ENCODE measurements at regions not wholly inside any gene's neighbourhood (a gene's known extent, or its start where the extent isn't known, plus 50 kb on each side); places are given as distances from the start of the nearest gene placed in this dataset.
A peak's percentile ranks its signal among the peaks of the same experiment; 100 is the strongest.
"Not testable (repeated sequence)": the region's sequence is repeated elsewhere in the genome, so short reads cannot be mapped to it uniquely, and the experiment has no call there.

DNA sequence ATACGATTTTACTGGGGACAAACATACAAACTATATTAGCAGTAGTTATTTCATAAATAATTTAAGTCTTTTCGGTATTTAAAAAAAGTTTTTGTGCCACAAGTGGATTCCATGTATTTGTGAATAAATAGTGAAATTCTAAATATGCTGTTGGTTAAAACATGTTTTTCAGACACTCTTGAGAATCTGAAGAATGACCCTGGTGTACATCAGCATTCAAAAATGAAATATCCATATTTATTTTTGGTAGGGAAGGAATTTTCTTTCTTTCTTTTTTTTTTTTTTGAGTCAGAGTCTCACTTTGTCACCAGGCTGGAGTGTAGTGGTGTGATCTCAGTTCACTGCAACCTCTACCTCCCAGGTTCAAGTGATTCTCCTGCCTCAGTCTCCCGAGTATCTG, 136.1 kb upstream of the CDK6 start:
- no peak for DNase-seq

DNA sequence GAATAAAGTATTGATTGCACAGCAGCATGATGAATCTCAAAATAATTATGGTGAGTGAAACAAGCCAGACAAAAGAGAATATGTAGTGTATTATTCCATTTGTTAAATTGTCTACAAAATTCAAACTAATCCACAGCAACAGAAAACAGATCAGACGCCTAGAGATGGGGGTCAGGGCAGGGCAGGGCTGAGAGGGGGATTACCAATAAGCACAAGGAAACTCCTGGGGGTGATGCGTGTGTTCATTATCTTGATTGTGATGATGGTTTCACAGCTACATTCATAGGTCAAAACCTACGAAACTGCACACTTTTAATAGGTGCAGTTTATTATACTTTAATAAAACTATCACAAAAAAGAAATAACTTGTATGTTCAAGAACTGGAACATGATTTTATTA, 132.7 kb upstream of the CDK6 start:
- DNase-seq, result no peak

DNA sequence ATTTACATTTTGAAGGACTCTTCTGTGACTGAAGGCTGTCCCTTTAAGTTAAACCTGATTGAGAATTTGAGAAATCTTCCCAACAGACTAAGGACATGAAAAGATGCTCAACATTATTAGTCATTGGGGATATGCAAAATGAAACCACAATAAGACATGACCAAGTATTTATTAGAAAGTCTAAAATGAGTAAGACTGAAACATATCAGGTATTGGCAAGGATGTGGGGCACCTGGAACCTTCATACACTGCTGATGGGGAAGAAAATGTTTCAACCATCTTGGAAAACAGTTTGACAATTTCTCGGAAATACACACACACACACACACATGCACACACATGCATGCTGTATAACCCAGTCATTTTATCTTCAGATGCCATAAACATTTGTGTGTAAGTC, 132.1 kb upstream of the CDK6 start:
- no peak for DNase-seq

DNA sequence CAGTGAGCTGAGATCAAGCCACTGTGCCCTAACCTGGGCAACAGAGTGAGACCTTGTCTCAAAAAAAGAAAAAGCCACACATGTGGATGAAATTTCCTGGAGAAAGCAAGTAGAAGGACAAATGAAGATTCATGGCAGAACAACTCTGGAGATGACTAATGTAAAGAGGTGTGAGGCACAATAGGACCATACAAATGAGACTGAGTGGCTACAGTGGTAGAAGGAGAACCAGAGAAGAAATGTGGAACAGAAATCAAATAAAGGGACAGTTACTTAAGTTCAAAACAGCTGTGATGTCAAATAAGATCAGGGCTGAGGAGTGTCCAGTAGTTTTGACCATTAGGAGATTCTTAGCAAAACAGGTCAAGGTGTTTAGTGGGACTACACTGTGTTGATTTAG, 130.9 kb upstream of the CDK6 start:
- no peak for DNase-seq

DNA sequence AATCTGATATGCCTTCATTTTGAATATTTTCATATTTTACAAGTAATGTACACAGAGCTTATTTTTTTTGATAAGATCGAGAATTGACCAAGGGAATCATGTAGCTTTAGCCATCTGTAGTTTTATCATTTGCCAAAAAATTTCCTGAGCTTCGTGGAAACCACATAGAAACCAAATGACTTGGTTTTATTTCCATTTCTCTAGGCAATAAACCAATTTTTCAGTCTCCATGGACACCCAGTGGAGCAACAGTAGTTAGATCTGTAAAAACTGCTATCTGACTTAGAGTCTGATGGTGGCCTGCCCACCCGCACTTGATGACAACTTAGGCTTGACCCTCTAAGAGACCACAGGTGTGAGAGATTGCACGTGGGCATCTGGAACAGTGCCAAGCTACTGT, 127.8 kb upstream of the CDK6 start:
- no peak for DNase-seq

DNA sequence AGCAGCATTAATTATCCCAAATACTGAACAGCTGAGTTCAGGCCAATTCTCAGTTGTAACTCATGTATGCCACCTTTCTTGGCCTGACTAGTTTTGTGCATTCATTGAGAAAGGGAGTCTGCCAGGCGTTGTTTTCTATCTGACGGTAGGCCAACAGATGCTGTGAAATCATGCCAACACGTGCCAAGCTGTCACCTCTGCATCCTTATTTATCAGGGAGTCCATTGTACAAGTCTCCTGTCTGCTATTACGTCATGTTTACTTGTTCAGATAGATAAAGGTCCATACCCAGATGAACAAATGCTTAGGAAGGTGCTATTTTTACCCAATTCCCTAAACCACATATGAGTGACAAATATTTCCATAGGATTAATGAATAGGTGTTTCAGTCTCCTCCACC, 127.2 kb upstream of the CDK6 start:
- DNase-seq, result no peak

DNA sequence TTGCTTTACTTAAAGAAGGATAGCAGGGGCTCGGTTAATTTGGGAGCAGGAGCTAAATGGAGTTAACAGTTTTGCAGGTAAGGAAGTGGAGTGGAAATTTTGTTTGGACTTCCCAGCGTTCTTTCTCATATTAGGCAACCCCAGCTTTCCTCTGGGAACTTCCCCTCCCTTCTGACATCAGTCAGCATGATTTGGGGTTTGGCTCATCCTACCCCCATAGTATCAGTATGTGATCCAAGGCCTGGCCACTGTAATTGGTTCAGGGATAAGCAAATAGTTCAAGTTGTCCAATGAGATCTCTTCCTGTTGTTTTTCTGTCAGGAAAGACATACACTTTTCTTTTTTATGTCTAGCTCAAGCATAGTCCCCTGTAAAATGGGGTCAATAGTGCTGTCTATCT, 125.6 kb upstream of the CDK6 start:
- DNase-seq, result no peak

DNA sequence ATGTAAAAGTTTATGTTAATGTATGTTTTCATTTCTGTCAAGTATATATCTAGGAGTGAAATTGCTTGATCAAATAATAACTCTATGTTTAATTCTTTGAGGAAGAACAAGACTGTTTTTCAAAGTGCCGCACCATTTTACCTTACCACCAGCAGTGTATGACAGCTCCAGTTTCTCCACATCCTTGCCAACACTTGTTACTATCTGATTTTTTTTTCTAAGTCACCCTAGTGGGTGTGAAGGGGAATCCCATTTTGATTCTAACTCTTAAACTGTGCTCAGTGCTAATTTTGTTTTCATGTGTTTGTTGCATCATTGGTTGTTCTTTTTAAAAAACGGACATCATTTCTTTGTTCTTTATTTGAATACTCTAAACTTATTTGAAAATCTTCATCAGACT, 120.2 kb upstream of the CDK6 start:
- DNase-seq, result no peak

DNA sequence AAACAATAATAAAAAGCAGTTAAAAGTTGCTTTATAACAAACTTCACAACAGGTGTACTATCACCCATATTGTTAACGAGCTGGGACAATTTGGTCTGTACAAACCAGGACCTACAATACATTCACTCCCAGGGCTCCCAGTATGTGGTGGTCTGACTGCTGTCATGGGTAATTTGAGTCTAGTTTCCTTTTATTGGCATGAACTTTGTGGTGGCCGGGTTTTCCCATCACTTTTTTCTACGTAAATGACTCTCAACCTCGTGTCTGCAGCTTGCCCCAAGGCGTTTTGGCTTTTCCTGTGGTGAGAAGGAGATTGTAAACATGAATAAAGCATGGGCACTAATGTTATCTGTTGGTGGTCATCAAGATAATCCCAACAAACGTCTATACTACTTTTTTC, 118.7 kb upstream of the CDK6 start:
- DNase-seq, result no peak

DNA sequence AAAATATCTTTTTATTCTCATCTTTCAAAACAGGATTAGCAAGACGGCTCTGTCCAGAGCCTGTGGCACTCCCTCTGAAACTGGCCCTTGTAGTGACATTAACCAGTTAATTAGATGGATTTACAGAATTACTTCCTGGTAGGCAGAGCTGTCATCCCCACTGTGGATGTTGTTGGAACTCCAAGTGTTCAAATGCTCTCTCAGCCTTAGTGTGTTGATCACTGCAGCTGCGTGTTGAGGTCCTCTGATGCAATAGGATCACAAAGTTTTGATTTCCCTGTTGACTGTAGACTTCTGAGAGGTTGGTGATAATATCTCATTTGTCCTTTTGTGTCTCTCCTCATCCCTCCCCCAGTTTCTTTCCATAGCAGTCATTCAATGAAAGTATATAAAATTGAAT, 117.3 kb upstream of the CDK6 start:
- no peak for DNase-seq

DNA sequence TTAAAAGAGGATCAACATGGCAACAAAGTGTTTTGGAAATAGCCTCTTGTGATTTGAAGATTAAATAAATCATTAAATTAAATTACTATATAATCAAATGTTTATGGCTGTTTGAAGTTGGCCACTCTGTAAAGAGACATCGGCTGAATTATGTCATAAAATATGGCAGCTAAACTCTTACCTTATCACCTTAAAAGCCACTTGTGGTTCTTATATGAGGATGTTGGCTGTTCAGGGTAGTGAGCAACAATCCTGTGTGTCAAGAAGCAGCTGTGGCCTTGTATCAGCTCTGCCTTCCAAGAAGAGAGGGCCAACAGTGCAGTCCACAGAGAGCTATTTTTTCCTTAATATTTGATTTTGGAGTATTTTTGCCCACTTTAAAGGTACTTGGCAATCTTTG, 113.4 kb upstream of the CDK6 start:
- DNase-seq, result no peak

DNA sequence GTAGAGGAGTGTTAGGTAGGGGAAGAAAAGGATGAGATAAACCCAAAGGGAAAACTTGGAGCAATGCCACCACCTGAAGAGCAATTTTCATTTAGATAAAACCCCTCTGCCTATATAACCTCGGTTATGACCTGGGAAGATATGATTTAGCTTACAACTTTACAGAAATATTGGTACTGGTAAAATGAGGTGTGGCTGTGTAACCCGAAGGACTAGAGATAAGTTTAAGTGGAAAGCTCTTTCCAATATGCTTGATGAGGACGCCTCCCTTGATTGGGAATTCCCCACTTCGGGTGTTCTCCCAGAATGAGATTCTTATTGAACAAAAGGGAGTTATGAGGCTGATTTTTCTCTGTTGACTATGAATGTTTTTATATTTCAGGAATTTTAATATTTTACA, 109.5 kb upstream of the CDK6 start:
- no peak for DNase-seq

DNA sequence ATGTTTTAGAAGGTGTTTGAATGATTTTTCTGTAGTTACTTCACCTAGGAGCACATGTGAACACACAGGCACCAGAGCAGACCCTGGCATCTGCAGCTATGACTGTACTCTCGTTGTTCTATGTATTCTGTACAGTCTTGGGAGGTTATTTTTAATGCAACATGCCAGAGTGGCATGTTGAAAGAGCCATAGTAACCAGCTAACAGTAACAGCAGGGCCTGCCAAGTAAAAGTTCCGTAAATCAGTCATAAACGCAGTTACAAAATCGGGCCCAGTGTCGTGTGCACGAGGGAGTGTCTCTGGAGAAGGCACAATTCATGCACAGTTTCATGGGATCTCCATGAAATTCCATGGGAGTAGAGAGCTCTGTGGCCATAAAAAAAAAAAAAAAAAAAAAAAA, 108.3 kb upstream of the CDK6 start:
- DNase-seq, result no peak

DNA sequence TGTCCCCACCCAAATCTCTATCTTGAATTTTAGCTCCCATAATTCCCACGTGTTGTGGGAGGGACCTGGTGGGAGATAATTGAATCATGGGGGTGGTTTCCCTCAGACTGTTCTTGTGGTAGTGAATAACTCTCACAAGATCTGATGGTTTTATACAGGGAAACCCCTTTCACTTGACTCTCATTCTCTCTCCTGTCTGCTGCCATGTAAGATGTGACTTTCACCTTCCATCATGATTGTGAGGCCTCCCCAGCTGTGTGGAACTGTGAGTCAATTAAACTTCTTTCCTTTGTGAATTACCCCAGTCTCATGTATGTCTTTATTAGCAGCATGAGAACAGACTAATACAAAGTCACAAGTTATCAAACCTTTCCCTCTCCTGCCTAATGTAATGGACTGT, 106.3 kb upstream of the CDK6 start:
- not testable (repeated sequence) for DNase-seq

DNA sequence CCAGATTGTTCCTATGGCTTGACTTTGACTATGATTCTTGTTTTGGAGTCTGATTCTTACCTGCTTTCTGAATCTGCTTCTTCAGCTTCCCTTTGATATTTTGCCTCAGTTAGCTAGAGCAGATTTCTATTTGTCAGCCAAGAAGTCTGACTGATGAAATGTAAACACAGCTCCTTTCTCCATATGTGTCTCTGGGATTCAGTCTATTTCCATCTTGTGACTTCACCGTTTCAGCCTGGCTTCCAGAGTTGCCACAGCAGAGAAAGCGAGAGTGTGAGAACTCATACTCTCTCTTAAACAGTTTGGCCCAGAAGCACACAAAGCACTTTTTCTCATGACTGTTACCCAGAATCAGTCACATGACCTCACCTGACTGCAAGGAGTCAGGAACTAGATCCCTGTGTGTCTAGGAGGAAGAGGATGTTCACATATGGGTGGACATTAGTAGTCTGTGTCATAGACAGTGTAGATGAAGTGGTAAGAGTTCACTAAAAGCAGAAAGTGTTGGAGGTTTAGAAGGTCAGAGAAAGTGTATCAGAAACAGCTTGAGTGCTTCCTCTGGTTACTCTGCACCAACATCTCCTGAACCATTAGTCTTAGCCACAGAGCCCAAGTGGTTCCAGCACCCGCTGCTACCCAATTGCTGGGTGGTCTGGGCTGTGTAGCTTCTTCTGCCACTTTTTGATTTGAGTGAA, 103.4 kb upstream of the CDK6 start:
- no peak for DNase-seq

DNA sequence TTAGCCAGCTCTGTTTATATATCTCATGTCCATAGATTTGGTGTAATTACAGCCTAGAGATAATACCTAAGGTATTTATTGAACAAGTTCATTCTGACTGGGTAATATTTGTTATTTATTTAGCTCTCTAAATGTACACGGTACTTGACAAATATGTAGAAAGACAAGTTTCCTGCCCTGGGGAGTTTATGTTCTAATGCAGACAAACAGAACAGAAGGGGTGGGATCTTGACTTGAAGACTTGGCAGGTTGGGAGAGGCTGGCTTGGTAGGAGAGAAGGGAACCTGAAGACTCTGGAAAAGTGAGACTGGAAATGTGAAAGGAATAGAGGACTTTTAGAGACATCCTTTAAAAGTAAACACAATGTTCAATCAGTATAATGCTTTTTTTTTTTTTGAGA, 97.7 kb upstream of the CDK6 start:
- DNase-seq, result no peak

DNA sequence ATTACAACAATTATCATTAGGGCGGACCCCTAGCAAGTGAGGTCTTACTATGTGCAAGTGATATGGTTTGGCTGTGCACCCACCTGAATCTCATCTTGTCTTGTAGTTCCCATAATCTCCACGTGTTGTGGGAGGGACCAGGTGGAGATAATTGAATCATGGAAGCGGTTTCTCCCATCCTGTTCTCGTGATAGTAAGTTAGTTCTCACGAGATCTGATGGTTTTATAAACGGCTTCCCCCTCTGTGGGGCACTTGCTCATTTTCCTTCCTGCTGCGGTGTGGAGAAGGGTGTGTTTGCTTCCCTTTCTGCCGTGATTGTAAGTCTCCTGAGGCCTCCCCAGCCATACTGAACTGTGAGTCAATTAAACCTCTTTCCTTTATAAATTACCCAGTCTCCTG, 96.1 kb upstream of the CDK6 start:
- no peak for DNase-seq

DNA sequence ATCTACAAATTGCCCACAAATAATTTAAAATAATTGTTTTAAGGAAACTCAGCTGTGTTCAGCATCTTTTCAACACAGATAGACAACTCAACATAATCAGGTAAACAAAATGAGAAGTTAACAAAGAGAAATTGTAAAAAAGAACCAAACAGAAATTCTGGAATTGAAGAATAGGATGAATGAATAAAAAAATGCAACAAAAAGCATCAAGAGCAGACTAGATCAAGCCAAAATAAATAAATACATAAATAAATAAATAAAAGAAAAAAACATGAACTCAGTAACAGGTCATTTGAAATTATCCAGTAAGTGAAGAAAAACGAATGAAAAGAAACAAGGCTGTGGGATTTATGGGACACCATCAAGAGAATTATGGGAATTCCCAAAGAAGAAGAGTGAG, 94.0 kb upstream of the CDK6 start:
- no peak for DNase-seq

DNA sequence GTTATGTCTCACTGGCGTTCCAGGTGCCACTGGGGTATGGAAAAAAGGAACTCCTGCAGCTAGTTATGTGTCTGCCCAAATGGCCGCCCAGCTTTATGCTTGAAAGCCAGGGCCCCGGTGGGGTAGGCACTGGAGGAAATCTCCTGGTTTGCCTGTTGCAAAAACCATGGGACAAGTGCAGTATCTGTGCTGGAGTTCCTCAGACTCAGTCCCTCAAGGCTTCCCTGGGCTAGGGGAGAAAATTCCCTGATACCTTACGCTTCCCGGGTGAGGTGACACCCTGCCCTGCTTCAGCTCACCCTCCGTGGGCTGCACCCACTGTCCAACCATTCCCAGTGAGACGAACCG, 90.3 kb upstream of the CDK6 start:
- no peak for DNase-seq

DNA sequence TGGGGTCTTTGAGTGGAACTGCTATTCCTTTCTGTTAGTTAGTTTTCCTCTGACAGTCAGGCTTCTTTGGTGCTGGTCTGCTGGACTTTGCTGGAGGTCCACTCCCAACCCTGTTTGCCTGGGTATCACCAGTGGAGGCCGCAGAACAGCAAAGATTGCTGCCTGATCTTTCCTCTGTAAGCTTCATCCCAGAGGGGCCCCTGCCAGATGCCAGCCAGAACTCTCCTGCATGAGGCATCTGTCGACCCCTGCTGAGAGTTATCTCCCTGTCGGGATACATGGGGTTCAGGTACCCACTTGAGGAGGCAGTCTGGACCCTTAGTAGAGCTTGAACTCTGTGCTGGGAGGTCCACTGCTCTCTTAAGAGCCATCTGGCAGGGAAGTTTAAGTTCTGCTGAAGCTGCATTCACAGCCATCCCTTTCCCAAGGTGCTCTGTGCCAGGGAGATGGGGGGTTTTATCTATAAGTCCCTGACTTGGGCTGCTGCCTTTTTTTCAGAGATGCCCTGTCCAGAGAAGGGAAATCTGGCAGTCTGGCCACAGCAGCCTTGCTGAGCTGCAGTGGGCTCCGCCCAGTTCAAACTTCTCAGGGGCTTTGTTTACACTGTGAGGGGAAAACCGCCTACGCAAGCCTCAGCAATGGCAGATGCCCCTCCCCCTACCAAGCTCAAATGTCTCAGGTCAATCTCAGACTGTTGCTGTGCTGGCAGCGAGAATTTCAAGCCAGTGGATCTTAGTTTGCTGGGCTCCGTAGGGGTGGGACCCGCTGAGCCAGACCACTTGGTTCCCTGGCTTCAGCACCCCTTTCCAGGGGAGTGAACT, 89.7 kb upstream of the CDK6 start:
- peak; percentile 59 for DNase-seq

DNA sequence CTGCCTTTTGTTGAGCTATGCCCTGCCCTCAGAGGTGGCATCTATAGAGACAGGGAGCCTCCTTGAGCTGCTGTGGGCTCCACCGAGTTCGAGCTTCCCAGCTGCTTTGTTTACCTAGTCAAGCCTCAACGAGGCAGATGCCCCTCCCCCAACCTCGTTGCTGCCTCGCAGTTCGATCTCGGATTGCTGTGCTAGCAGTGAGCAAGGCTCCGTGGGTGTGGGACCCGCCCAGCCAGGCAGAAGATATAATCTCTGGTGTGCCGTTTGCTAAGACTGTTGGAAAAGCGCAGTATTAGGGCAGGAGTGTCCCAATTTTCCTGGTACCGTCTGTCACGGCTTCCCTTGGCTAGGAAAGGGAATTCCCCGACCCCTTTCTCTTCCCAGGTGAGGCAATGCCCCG, 88.4 kb upstream of the CDK6 start:
- no peak for DNase-seq

DNA sequence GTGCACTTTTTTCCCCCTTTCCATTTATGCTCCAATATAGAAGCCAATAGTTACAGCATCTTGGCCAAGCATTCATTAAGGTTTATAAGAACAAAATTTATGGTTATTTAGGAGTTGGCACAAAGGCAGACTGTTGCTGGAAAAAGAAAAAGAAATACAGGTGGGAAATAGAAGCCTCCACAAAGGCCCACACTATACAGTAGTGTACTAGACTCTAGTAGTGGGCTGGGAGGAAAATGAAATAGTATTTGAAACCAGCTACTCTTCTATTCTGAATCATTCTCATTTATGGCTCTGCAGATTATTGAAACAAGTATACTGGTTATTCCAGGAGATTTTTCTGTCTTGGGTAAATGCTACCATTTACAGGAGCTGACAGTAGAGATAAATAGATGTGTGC, 80.9 kb upstream of the CDK6 start:
- no peak for DNase-seq

DNA sequence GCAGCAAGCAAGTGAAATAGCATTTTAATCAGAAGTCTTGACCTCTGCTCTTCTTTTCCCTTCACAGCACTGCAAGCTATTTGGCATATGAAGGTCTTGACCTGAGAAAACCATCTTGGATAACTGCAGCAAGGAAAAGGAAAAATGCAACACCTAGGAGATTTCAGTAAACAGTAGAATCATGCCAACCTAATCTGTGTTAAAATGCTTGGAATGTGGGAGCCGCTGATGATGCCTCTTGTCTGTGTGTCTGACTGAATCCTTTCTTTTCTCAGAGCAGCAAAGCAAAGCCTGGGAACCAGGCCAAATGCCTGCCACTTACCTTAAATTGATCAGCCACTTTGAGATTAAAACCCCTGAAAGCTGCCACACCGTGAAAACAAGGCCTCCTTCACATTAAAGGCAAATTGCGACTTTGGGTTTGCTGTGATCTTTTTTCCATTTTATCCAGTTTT, 80.4 kb upstream of the CDK6 start:
- peak; percentile 12 for DNase-seq

DNA sequence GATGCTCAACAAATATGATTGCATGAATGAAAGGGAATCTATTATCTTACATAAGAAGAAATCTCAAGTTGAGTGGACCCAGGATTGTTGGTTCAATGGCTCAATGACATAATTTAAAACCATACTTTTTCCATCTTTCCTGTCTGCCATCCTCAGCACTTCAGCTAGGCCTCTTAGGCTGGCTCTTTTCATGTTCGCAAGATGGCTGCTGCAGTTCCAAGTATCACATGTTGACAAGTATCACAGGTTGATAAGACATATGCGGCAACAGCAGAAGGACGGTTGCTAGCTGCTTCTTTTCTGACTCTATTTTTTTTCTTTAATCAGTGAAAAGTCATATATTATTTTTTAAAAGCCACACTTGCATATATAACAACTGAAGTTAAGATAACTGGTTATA, 79.0 kb upstream of the CDK6 start:
- no peak for DNase-seq

Data from left kidney (tissue), 1 donor.